HG03103 (cell line): ENCODE measurements at regions not wholly inside any gene's neighbourhood (a gene's known extent, or its start where the extent isn't known, plus 50 kb on each side); places are given as distances from the start of the nearest gene placed in this dataset.

Experiments used
- ATAC-seq: cut with Tn5 transposase; IDR thresholded peaks from one replicate; pipeline ENCODE4 v1.9.1; 2021; ENCODE audit warnings: low read depth; ENCODE audit not compliant: unreplicated experiment

GRCh38 chr1:87666681-87667080 is 338.0 kb downstream of the LMO4 start:
- ATAC-seq, result no peak

GRCh38 chr1:87669674-87670073 is 341.0 kb downstream of the LMO4 start:
- no peak for ATAC-seq

DNA sequence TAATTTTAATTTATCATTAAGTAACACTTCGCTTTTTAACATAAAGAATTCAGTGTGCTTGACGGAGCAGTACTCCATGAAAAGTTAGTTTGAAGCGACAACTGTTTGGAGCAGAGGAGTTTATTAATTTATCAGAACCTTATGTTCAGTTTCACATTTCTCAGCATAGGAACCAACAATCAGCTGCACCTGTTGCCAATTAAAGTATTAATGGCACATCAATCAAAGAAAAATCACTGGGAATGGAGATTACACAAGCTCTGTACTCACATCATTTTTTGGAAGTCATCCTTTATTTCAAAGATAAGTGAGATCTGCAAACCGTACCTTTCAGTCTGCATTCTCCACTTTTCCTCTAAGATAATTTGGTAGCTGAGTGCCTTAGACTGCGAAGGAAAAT is 344.6 kb downstream of the LMO4 start:
- ATAC-seq, result no peak

DNA sequence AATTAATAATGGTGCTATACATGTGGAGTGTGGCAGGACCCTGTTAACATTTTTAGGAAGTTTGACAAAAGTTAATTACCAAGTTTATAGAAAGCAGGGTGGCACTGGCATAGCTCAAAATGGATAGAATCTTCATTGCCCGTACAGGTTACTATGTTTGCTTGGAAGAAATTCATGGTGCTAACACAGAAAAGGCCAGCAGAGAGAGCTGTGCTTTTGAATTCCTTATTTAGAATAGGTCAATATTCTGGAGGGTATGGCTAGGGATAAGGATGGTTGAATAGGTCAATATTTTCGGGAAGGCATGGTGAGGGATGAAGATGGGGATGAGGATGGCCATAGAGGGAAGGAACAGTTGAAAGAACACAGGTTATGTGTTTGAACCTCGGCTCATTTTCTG is 345.1 kb downstream of the LMO4 start:
- ATAC-seq, result no peak

GRCh38 chr1:87674791-87675190 is 346.1 kb downstream of the LMO4 start:
- no peak for ATAC-seq

GRCh38 chr1:87678266-87678665 is 349.6 kb downstream of the LMO4 start:
- no peak for ATAC-seq

- no peak for ATAC-seq
Observed at GRCh38 chr1:87682565-87682964, 353.9 kb downstream of the LMO4 start.

GRCh38 chr1:87683196-87683956 is 354.7 kb downstream of the LMO4 start:
- no peak for ATAC-seq

DNA sequence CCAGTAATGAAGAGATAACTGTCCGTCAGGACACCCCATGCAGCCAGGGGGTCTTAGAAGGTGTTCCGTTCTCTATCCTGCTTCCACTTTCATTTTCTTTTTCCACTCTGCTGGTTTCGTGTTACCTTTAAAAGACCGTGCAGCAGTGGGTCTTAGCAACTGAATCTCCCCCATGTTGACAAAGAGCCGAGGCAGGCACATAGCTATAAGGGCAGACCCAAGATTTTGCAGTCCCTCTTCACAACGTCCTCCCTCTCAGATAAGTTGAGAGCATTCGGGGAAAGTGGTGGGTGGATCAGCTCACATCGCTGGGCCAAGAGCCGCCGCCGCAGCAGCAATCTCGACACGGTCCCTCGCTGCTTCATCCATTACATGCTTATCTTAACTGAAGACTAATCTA is 355.5 kb downstream of the LMO4 start:
- no peak for ATAC-seq

GRCh38 chr1:87684713-87685205 is 356.1 kb downstream of the LMO4 start:
- no peak for ATAC-seq

GRCh38 chr1:87685311-87686135 is 356.8 kb downstream of the LMO4 start:
- no peak for ATAC-seq

GRCh38 chr1:87686136-87686495 is 357.4 kb downstream of the LMO4 start:
- ATAC-seq, result no peak

GRCh38 chr1:87686671-87687070 is 358.0 kb downstream of the LMO4 start:
- ATAC-seq, result no peak

DNA sequence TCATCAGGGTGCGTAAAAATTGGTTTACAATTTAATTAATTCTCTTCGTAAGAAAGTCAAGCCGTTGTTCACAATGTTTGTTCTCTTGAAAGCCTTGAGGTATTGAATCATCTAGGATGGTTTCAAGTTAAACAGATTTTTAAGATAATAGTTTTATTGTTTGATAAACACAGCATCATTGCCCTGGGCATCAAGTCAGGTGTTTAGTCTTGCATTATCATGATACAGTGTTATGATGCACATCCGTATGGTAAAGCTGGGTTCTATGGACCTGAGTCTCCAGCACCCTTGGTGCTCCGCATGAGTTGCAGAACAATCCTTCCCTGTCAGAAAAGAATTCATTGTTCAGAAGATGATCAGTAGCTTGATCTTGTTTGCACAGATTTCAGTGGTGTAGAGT is 359.5 kb downstream of the LMO4 start:
- no peak for ATAC-seq

DNA sequence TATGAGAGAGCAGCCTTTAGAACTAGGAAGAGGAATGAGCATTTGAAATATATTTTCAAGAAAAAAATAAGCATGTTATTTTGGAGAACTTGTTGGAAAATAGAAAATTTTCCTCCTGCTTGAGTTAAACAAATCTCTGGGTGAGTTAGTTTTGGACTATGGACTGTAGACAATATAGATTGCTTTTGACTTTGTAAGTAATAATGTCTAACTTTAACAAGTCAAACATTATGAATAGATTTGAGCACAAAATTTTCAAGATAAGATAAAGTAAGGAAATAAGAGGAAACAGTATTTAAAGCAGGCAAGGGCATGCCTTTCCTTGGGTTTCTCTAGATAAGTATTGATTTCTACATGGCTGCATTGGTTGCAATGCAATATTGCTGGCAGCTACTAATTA is 360.8 kb downstream of the LMO4 start:
- ATAC-seq, result no peak

DNA sequence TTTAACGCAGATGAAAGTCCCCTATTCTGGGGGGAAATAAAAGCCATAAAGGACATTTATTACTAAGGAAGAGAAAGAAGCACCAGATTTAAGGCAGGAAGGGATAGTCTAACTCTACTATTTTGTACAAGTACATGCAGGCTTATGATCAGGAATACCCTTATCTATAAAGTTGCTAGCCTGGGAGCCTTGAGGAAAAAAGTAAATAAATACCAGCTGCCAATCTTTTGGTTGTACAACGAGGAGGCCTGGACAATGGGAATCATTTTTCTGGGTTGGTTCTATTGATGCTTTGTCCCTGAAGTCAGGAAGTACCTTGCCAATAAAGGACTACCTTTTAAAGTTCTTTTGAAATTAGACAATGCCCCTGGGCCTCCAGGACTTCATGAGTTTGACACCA is 367.8 kb downstream of the LMO4 start:
- no peak for ATAC-seq

DNA sequence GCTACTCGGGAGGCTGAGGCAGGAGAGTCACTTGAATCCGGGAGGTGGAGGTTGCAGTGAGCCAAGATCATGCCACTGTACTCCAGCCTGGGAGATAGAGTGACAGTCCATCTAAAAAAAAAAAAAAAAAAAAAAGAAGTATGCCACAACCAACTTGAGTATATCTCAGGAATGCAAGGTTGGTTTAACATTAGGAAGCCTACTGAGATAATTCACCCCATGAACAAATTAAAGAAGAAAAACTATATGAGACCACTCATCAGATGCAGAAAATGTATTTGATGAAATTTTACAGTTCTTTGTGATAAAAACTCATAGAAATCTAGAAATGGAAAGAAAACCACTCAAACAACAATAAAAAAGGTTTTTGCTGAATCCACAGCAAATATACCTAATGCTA is 373.8 kb downstream of the LMO4 start:
- no peak for ATAC-seq

- no peak for ATAC-seq
Observed at GRCh38 chr1:87705233-87705632, 376.6 kb downstream of the LMO4 start.

GRCh38 chr1:87706203-87706602 is 377.5 kb downstream of the LMO4 start:
- no peak for ATAC-seq

DNA sequence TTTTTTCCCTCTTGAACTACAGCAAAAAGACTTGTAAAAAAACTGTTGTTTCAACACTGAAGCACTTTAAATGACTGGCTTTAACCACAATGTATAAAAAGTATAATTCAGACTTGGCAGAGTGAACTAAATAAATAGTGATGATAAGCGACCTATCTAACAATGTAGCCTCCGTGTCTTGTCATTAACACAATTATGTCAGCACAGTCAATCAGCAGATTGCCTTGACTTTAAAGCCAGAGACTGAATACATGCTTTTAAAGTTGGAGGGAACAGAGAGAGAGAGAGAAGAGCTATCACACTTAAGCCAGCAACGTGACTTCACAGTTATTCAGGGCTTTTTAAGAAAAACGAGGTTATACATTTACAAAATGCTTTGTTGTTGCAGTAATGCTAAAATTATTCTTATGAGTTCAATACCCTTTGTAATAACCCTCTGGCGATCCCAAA is 378.1 kb downstream of the LMO4 start:
- ATAC-seq, result no peak

GRCh38 chr1:87707411-87707810 is 378.7 kb downstream of the LMO4 start:
- ATAC-seq, result no peak
